K562 (cell line): ENCODE measurements at regions not wholly inside any gene's neighbourhood (a gene's known extent, or its start where the extent isn't known, plus 50 kb on each side); places are given as distances from the start of the nearest gene placed in this dataset.
A peak's percentile ranks its signal among the peaks of the same experiment; 100 is the strongest.

ENCODE experiments used
- ATF6 ChIP-seq: sonication (generic); formaldehyde crosslinking; IDR thresholded peaks from 2 replicates; pipeline ENCODE4 v1.4.0; 2020; ENCODE audit warnings: mild to moderate bottlenecking, missing genetic modification reagents
- CBFB ChIP-seq: sonication (generic); formaldehyde crosslinking; IDR thresholded peaks from 2 replicates; pipeline ENCODE4 v1.4.0; 2020; ENCODE audit warnings: mild to moderate bottlenecking, missing genetic modification reagents
- ELK1 ChIP-seq: sonication (generic); formaldehyde crosslinking; IDR thresholded peaks from 2 replicates; pipeline ENCODE4 v1.8.1; 2022; ENCODE audit warnings: missing genetic modification reagents
- ETS2 ChIP-seq: IDR thresholded peaks from 2 replicates; pipeline ENCODE4 v1.6.1; 2016; ENCODE audit warnings: borderline replicate concordance, missing genetic modification characterization, mild to moderate bottlenecking, moderate library complexity, missing compliant biosample characterization; ENCODE audit not compliant: poor library complexity, severe bottlenecking
- FOXA1 ChIP-seq: fragments of 450-650 bp; IDR thresholded peaks from 2 replicates; pipeline ENCODE4 v1.6.1; 2016; ENCODE audit warnings: mild to moderate bottlenecking, borderline replicate concordance
- GATAD2B ChIP-seq: fragments of 450-650 bp; IDR thresholded peaks from 2 replicates; pipeline ENCODE4 v1.6.1; 2017; ENCODE audit warnings: mild to moderate bottlenecking, borderline replicate concordance
- ILF3 ChIP-seq: fragments of 450-650 bp; IDR thresholded peaks from 2 replicates; pipeline ENCODE4 v1.6.1; 2018; ENCODE audit warnings: antibody characterized with exemption, mild to moderate bottlenecking, moderate library complexity, borderline replicate concordance
- KDM2B ChIP-seq: fragments of 250-450 bp; sonication (Bioruptor Pico); IDR thresholded peaks from 2 replicates; pipeline ENCODE4 v1.8.0; 2021; ENCODE audit warnings: mild to moderate bottlenecking, moderate library complexity
- MCM7 ChIP-seq, 2 experiments: fragments of 450-650 bp; IDR thresholded peaks; 2 replicates each; pipeline ENCODE4 v1.6.1; 2016 to 2018
- MEF2D ChIP-seq: conservative IDR thresholded peaks from 2 replicates; pipeline ENCODE4 v1.6.1; 2016; ENCODE audit warnings: low read depth, missing genetic modification characterization, missing compliant biosample characterization
- NFYB ChIP-seq: IDR thresholded peaks from 2 replicates; pipeline ENCODE4 v1.6.1; 2011; ENCODE audit warnings: mild to moderate bottlenecking, moderate library complexity; ENCODE audit not compliant: insufficient read length; ENCODE audit errors: extremely low read depth
- PATZ1 ChIP-seq: fragments of 250-450 bp; sonication (Bioruptor Pico); IDR thresholded peaks from 2 replicates; pipeline ENCODE4 v1.5.0; 2020; ENCODE audit warnings: mild to moderate bottlenecking, borderline replicate concordance
- POLR2A ChIP-seq: fragments of 450-650 bp; conservative IDR thresholded peaks from 2 replicates; pipeline ENCODE4 v1.6.1; 2016
- SMAD3 ChIP-seq: fragments of 450-650 bp; formaldehyde crosslinking; conservative IDR thresholded peaks from 2 replicates; pipeline ENCODE4 v1.4.0; 2020; ENCODE audit warnings: mild to moderate bottlenecking
- SREBF1 ChIP-seq: fragments of 150-350 bp; IDR thresholded peaks from 2 replicates; pipeline ENCODE4 v1.6.1; 2014; ENCODE audit warnings: antibody characterized with exemption, low read depth, low read length, borderline replicate concordance
- TCFL5 ChIP-seq: fragments of 250-450 bp; sonication (Bioruptor Pico); conservative IDR thresholded peaks from 2 replicates; pipeline ENCODE4 v1.6.1; 2021; ENCODE audit warnings: mild to moderate bottlenecking, moderate library complexity, matching md5 sums
- TFAP4 ChIP-seq: sonication (generic); formaldehyde crosslinking; IDR thresholded peaks from 2 replicates; pipeline ENCODE4 v1.8.0; 2022; ENCODE audit warnings: missing genetic modification reagents, mild to moderate bottlenecking, moderate library complexity, borderline replicate concordance
- ZHX1 ChIP-seq: fragments of 150-350 bp; conservative IDR thresholded peaks from 2 replicates; pipeline ENCODE4 v1.6.1; 2014; ENCODE audit warnings: low read length
- ZNF140 ChIP-seq: fragments of 250-450 bp; sonication (Bioruptor Pico); IDR thresholded peaks from 2 replicates; pipeline ENCODE4 v1.8.0; 2021; ENCODE audit warnings: moderate library complexity, mild to moderate bottlenecking, inconsistent platforms
- ZNF766 ChIP-seq: fragments of 200-800 bp; sonication (Bioruptor generic); conservative IDR thresholded peaks from 2 replicates; pipeline ENCODE4 v1.6.1; 2016; ENCODE audit warnings: missing genetic modification characterization, missing compliant biosample characterization

GRCh38 chr7:117941138-117941810 lies 68.0 kb upstream of the CTTNBP2 start (continued):
- TF ChIP-seq TFAP4 (CRISPR knock-in tag) (no peak), POLR2A (no peak), TCFL5 (CRISPR knock-in tag) (no peak), ZNF766 (CRISPR knock-in tag) (peak; percentile 86), ZHX1 (no peak), PATZ1 (CRISPR knock-in tag) (no peak), FOXA1 (no peak), ETS2 (tag) (no peak), SMAD3 (peak; percentile 83; the same call in 1 of the 2 replicates), GATAD2B (no peak), CBFB (no peak), ZNF140 (CRISPR knock-in tag) (no peak), ATF6 (no peak), MCM7 (IDR thresholded peaks at IDR 0.05) (no peak), ELK1 (CRISPR knock-in tag) (no peak), MEF2D (tag) (peak; percentile 78), NFYB (no peak), SREBF1 (no peak), ILF3 (no peak), KDM2B (no peak)
